Coronary artery (tissue), 2 donors: ENCODE measurements at regions not wholly inside any gene's neighbourhood (a gene's known extent, or its start where the extent isn't known, plus 50 kb on each side); places are given as distances from the start of the nearest gene placed in this dataset.
A peak's percentile ranks its signal among the peaks of the same experiment; 100 is the strongest.

Source experiments
- DNase-seq: peaks from one replicate; pipeline ENCODE4 v3.0.0-alpha.2; 2017; ENCODE audit warnings: low spot score
- H3K27ac ChIP-seq, 2 donors: fragments of 200-600 bp; sonication (generic); one replicate each; pipeline ENCODE4 v1.5.1; 2016 to 2019
- H3K4me3 ChIP-seq: fragments of 200-600 bp; sonication (generic); 2 replicates; pipeline ENCODE4 v1.5.1; 2016; ENCODE audit warnings: mild to moderate bottlenecking, moderate library complexity
- TF ChIP-seq, protein P1 (sequence below): fragments of 200-600 bp; sonication (generic); IDR thresholded peaks from one replicate; pipeline ENCODE4 v1.5.1; 2019; ENCODE audit warnings: antibody characterized with exemption

DNA sequence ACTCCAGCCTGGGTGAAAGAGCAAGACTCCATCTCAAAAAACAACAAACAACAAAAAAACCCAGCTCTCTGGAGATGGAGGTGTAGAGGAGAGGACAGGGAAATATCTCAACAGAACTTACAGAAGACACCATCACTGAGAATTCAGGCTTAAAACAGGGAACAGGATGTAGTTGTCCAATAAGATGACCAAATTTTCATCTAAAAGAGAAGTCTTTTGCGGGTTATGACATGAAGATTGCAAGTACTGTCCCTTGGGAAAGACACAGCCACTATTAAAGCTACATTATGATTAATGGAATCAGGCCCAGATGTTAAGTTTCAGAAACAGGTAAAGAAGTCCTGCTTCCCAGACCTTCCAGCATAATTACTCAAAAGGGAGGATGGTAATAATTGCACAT, 235.2 kb upstream of the NRP1 start:
- TF ChIP-seq, protein P1, sequence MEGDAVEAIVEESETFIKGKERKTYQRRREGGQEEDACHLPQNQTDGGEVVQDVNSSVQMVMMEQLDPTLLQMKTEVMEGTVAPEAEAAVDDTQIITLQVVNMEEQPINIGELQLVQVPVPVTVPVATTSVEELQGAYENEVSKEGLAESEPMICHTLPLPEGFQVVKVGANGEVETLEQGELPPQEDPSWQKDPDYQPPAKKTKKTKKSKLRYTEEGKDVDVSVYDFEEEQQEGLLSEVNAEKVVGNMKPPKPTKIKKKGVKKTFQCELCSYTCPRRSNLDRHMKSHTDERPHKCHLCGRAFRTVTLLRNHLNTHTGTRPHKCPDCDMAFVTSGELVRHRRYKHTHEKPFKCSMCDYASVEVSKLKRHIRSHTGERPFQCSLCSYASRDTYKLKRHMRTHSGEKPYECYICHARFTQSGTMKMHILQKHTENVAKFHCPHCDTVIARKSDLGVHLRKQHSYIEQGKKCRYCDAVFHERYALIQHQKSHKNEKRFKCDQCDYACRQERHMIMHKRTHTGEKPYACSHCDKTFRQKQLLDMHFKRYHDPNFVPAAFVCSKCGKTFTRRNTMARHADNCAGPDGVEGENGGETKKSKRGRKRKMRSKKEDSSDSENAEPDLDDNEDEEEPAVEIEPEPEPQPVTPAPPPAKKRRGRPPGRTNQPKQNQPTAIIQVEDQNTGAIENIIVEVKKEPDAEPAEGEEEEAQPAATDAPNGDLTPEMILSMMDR: no peak

DNA sequence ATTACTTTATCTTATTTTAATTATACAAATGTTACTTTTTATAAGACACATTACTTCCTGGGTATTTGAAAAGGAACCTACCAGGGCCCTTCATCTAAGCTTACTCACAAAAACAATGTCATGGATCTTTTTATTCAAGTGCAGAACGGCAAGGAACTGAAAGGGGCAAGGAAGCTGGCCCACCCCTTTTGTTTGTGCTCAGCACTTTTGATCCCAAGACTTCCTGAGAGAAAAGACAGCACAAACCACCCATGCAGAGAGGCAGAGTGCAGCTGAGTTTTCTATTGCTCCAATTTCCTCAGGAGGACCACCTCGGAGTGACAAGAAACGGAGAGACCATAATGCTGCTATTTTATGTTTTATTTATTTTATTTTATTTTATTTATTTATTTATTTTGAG, 232.0 kb upstream of the NRP1 start:
- DNase-seq: no peak
- TF ChIP-seq, protein P1: no peak
- Histone ChIP-seq H3K4me3 (no peak overlapping the region), H3K27ac (no peak overlapping the region)

More for the DNA sequence above, 235.2 kb upstream of the NRP1 start:
- DNase-seq: no peak
- no peak overlapping the region for H3K4me3 ChIP-seq
- H3K27ac ChIP-seq: peak overlapping the region in 1 of 2 donors; percentile 65

DNA sequence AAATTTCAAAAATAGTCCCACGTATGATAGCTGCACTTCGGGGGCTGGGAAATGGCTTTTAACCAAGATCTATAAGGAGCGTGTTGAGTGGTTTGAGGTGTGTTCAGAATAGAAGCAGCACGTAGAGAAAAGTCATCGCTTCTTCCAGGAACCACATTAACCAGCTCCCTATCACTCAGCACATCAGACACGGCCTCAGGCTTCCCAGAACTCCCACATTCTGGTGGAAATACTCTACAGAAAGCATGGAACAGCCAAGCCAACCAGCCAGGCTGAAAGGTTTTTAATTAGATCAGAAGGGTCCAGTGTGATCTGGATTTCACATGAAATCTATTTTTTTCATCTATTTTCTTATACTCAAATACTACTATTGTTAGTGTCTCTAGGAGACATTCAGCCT, 231.5 kb upstream of the NRP1 start:
- peak overlapping the region in 1 of 2 donors; percentile 36 for H3K27ac ChIP-seq

DNA sequence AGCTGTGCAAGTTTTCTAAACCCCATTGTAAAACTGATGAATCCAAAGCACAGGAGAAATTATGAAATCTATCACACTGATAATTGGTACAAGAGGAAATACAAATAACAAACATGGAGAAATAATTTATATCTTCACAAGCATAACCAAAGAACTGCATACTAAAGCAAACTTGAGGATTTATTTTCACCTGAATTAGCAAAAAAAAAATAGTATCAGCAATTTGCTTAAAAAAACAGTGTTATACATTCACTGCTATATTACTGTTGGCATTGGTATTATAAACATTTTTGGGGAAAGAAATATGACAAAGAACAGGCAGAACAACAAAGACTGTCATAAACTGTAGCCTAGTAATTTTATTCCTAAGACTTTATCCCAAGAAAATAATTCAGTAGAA, 230.8 kb upstream of the NRP1 start:
- H3K27ac ChIP-seq: no peak overlapping the region
- no peak for DNase-seq
- TF ChIP-seq, protein P1: no peak
- no peak overlapping the region for H3K4me3 ChIP-seq

More for the DNA sequence above, 231.5 kb upstream of the NRP1 start:
- DNase-seq: no peak
- H3K4me3 ChIP-seq: no peak overlapping the region
- TF ChIP-seq, protein P1: no peak

DNA sequence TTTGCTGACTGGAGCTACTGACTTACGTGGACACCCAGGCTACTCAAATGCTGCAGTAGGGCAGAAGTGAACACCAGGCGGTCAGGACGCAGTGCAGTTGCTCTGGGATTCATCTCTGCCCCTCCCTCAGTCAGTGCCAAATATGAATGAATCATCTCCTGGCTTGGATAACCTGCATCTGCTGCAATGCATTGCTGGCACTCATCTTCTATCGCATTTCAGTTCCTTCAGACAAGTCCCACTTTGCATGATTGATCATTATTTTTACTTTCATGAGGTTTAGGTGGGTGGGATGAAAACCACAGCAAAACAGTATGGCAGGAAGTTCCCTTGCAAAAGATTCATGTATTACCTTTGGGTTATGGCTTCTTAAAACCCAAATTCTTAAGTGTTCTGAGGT, 224.6 kb upstream of the NRP1 start:
- H3K4me3 ChIP-seq: no peak overlapping the region
- H3K27ac ChIP-seq: no peak overlapping the region
- TF ChIP-seq, protein P1: no peak
- DNase-seq: no peak

DNA sequence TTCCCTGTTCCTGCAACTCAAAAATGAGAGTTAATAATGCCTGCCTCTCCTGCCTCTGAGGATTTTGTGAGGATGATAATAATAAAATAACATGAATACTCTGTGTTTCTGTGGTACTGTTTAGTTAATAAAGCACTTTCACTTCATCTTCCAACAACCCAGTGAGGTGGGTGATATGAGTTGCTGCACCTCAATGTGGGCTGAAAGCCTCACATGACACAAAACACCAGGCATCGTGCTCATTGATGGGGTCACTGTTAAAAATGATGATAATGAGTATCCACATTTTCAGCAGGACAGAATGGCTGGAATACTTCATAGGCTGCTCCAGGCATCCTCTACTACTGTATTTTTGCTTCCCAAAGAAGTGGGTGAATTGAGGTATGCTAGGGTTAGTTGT, 222.8 kb upstream of the NRP1 start:
- Histone ChIP-seq H3K4me3 (no peak overlapping the region), H3K27ac (no peak overlapping the region)
- TF ChIP-seq, protein P1: no peak
- no peak for DNase-seq

DNA sequence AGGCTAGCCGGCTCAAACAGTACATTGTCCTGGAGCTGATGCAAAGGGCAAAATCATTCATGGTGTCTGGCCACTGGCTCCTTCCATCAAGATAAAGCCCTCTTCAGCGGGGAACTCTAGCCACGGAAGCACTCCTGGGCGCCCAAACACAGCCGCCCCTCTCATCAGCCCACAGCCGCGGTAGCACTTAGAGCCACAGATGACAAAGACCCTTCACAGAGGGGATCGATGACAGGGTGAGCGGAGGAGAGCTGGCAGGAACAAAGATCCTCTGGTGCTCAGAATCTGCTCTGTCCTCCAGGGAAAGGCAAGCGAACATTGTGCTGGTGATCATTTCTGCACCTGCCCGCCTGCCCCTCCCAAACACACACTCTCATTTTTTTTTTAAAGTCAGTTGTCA, 222.2 kb upstream of the NRP1 start:
- DNase-seq: no peak
- TF ChIP-seq, protein P1: no peak
- Histone ChIP-seq H3K4me3 (no peak overlapping the region), H3K27ac (no peak overlapping the region)
